PC-3 (cell line): ENCODE measurements at regions not wholly inside any gene's neighbourhood (a gene's known extent, or its start where the extent isn't known, plus 50 kb on each side); places are given as distances from the start of the nearest gene placed in this dataset.

Experiments
- CTCF ChIP-seq: fragments of 300-600 bp; sonication (generic); conservative IDR thresholded peaks from 2 replicates; pipeline ENCODE4 v1.5.1; 2017; ENCODE audit warnings: antibody characterized with exemption, low read depth, mild to moderate bottlenecking, low read length
- EZH2phosphoT487 ChIP-seq: fragments of 300-600 bp; sonication (generic); IDR thresholded peaks from 2 replicates; pipeline ENCODE4 v1.6.1; 2018; ENCODE audit warnings: mild to moderate bottlenecking, antibody characterized with exemption, low read length, borderline replicate concordance

- no peak for TF ChIP-seq CTCF
- no peak for TF ChIP-seq EZH2phosphoT487
Observed at GRCh38 chr18:67916097-67916496, 399.6 kb upstream of the DSEL start.
